Vagina (tissue), 2 donors: ENCODE measurements at regions not wholly inside any gene's neighbourhood (a gene's known extent, or its start where the extent isn't known, plus 50 kb on each side); places are given as distances from the start of the nearest gene placed in this dataset.

Experiments
- CTCF ChIP-seq, 3 experiments: fragments of 450-650 bp in 2 of 3; fragments of 200-600 bp in 1 of 3; sonication (generic) in 1 of 3; IDR thresholded peaks; one replicate each; pipeline ENCODE4 v1.5.1; 2017 to 2019; ENCODE audit warnings: antibody characterized with exemption in 3 of 3, mild to moderate bottlenecking in 2 of 3, moderate library complexity in 2 of 3
- POLR2A ChIP-seq, 2 donors: fragments of 450-650 bp; IDR thresholded peaks; one replicate each; pipeline ENCODE4 v1.6.1; 2017; ENCODE audit warnings: antibody characterized with exemption in 2 of 2, mild to moderate bottlenecking in 2 of 2, moderate library complexity in 2 of 2
- POLR2AphosphoS5 ChIP-seq, 2 donors: sonication (generic); formaldehyde crosslinking; IDR thresholded peaks; one replicate each; pipeline ENCODE4 v1.9.0; 2017; ENCODE audit warnings: antibody characterized with exemption in 2 of 2, mild to moderate bottlenecking in 2 of 2, low read depth in 1 of 2; ENCODE audit not compliant: insufficient read depth in 1 of 2

GRCh38 chr5:159671886-159672285 is 244.4 kb upstream of the ADRA1B start:
- no peak for TF ChIP-seq CTCF (IDR thresholded peaks at IDR 0.05)
- TF ChIP-seq POLR2A (IDR thresholded peaks at IDR 0.05): no peak
- no peak for TF ChIP-seq POLR2AphosphoS5 (IDR thresholded peaks at IDR 0.05; ENCODE audit: insufficient read depth in 1 of 2, low read depth in 1 of 2)
